OCI-LY1 (cell line): ENCODE measurements at regions not wholly inside any gene's neighbourhood (a gene's known extent, or its start where the extent isn't known, plus 50 kb on each side); places are given as distances from the start of the nearest gene placed in this dataset.
A peak's percentile ranks its signal among the peaks of the same experiment; 100 is the strongest.

Experiments
- H2AFZ ChIP-seq: fragments of 200-600 bp; sonication (generic), shearing (Covaris generic); 2 replicates; pipeline ENCODE4 v1.6.0; 2014; ENCODE audit warnings: antibody characterized with exemption, mild to moderate bottlenecking, low read length
- H3F3A ChIP-seq: fragments of 200-600 bp; sonication (generic), shearing (Covaris generic); 2 replicates; pipeline ENCODE4 v1.6.0; 2014; ENCODE audit warnings: mild to moderate bottlenecking, antibody characterized with exemption, low read length, moderate library complexity; ENCODE audit not compliant: insufficient read depth
- H3K27ac ChIP-seq: fragments of 200-600 bp; sonication (generic); 2 replicates; pipeline ENCODE4 v1.5.1; 2014; ENCODE audit warnings: low read length, mixed run types, mild to moderate bottlenecking, low read depth; ENCODE audit not compliant: poor library complexity, severe bottlenecking
- H3K27me3 ChIP-seq: fragments of 200-600 bp; sonication (generic); 2 replicates; pipeline ENCODE4 v1.6.0; 2014; ENCODE audit warnings: antibody characterized with exemption, mild to moderate bottlenecking, low read length, moderate library complexity; ENCODE audit not compliant: insufficient read depth
- H3K36me3 ChIP-seq: fragments of 200-600 bp; sonication (generic); 2 replicates; pipeline ENCODE4 v1.6.1; 2014; ENCODE audit warnings: mild to moderate bottlenecking, antibody characterized with exemption, low read length, moderate library complexity, mixed read lengths; ENCODE audit not compliant: insufficient read depth
- H3K4me1 ChIP-seq: fragments of 200-600 bp; sonication (generic); 2 replicates; pipeline ENCODE4 v1.5.1; 2014; ENCODE audit warnings: mild to moderate bottlenecking, low read length, moderate library complexity; ENCODE audit not compliant: insufficient read depth, severe bottlenecking
- H3K4me2 ChIP-seq: fragments of 200-600 bp; sonication (generic), shearing (Covaris generic); 2 replicates; pipeline ENCODE4 v1.6.1; 2014; ENCODE audit warnings: low read length
- H3K4me3 ChIP-seq: fragments of 200-600 bp; sonication (generic); 2 replicates; pipeline ENCODE4 v1.5.1; 2014; ENCODE audit warnings: low read length, low read depth, mild to moderate bottlenecking, mixed read lengths; ENCODE audit not compliant: poor library complexity, severe bottlenecking
- H3K79me2 ChIP-seq: fragments of 200-600 bp; shearing (Covaris generic); 2 replicates; pipeline ENCODE4 v1.6.1; 2016; ENCODE audit warnings: mixed run types, low read length, mixed read lengths; ENCODE audit not compliant: insufficient read depth
- H3K9ac ChIP-seq: fragments of 200-600 bp; sonication (generic), shearing (Covaris generic); 2 replicates; pipeline ENCODE4 v1.6.1; 2014; ENCODE audit warnings: mild to moderate bottlenecking, low read length, mixed read lengths
- H3K9me2 ChIP-seq: fragments of 200-600 bp; sonication (generic), shearing (Covaris generic); 2 replicates; pipeline ENCODE4 v1.6.1; 2014; ENCODE audit warnings: low read depth, mild to moderate bottlenecking, low read length, mixed read lengths
- H3K9me3 ChIP-seq: fragments of 200-600 bp; shearing (Covaris generic); 2 replicates; pipeline ENCODE4 v1.6.1; 2014; ENCODE audit warnings: low read length, mixed read lengths
- H4K20me1 ChIP-seq: fragments of 200-600 bp; sonication (generic), shearing (Covaris generic); 2 replicates; pipeline ENCODE4 v1.6.0; 2016; ENCODE audit warnings: mild to moderate bottlenecking, low read length; ENCODE audit not compliant: insufficient read depth
- EZH2 ChIP-seq: fragments of 200-600 bp; sonication (generic), shearing (Covaris generic); IDR thresholded peaks from 2 replicates; pipeline ENCODE4 v1.8.0; 2017; ENCODE audit warnings: borderline replicate concordance, mixed run types, mild to moderate bottlenecking, antibody characterized with exemption, low read length, moderate library complexity, mixed read lengths
- TF ChIP-seq, protein P1 (sequence below): fragments of 200-600 bp; sonication (generic), shearing (Covaris generic); IDR thresholded peaks from 2 replicates; pipeline ENCODE4 v1.5.1; 2017; ENCODE audit warnings: mild to moderate bottlenecking, antibody characterized with exemption, low read length, moderate library complexity, mixed read lengths

DNA sequence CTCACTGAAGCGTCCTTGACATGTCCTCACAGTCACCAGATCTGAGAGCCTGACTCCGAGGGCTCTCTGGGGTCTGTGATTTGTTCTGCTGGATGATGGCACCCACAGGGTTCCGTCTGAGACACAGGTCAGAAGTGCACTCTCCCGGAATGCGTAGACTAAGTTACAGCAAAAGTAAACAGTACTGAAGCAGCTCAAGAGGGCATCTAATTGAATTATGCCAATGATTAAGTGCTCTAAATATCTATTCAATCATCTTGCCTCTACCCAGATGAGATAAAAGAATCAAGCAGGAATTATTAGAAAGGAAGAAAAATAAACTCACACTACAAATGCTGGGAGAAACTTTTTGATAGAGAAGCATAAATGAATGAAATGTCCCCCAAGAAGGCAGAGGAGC lies 544.1 kb downstream of the SOX11 start:
- no peaks in the 10 kb centered on the region for H3F3A ChIP-seq
- H3K9me2 ChIP-seq: no peaks in the 10 kb centered on the region
- H3K9ac ChIP-seq: no peak overlapping the region
- H4K20me1 ChIP-seq: no peaks in the 10 kb centered on the region
- TF ChIP-seq EZH2: no peak
- TF ChIP-seq, protein P1, sequence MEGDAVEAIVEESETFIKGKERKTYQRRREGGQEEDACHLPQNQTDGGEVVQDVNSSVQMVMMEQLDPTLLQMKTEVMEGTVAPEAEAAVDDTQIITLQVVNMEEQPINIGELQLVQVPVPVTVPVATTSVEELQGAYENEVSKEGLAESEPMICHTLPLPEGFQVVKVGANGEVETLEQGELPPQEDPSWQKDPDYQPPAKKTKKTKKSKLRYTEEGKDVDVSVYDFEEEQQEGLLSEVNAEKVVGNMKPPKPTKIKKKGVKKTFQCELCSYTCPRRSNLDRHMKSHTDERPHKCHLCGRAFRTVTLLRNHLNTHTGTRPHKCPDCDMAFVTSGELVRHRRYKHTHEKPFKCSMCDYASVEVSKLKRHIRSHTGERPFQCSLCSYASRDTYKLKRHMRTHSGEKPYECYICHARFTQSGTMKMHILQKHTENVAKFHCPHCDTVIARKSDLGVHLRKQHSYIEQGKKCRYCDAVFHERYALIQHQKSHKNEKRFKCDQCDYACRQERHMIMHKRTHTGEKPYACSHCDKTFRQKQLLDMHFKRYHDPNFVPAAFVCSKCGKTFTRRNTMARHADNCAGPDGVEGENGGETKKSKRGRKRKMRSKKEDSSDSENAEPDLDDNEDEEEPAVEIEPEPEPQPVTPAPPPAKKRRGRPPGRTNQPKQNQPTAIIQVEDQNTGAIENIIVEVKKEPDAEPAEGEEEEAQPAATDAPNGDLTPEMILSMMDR: no peak
- H3K36me3 ChIP-seq: no peaks in the 10 kb centered on the region
- H3K4me1 ChIP-seq: peaks cover 10% of the 10 kb centered on the region
- H3K27me3 ChIP-seq: no peaks in the 10 kb centered on the region
- no peak overlapping the region for H3K27ac ChIP-seq
- peak overlapping the region; percentile 41; the same call in 1 of the 2 replicates for H2AFZ ChIP-seq
- H3K9me3 ChIP-seq: peaks cover 12% of the 10 kb centered on the region; the same call in 1 of the 2 replicates
- H3K4me3 ChIP-seq: no peak overlapping the region
- H3K79me2 ChIP-seq: no peaks in the 10 kb centered on the region
- H3K4me2 ChIP-seq: no peak overlapping the region

- H2AFZ ChIP-seq: no peak overlapping the region; the same call in 1 of the 2 replicates
- H3K4me1 ChIP-seq: peaks cover 10% of the 10 kb centered on the region
- H3K9me2 ChIP-seq: no peaks in the 10 kb centered on the region
- no peak overlapping the region for H3K4me2 ChIP-seq
- H3K27me3 ChIP-seq: no peaks in the 10 kb centered on the region
- H4K20me1 ChIP-seq: no peaks in the 10 kb centered on the region
- H3K79me2 ChIP-seq: no peaks in the 10 kb centered on the region
- peaks cover 12% of the 10 kb centered on the region; the same call in 1 of the 2 replicates for H3K9me3 ChIP-seq
- H3K27ac ChIP-seq: no peak overlapping the region
- TF ChIP-seq, protein P1: no peak
- TF ChIP-seq EZH2: no peak
- no peak overlapping the region for H3K4me3 ChIP-seq
- no peak overlapping the region for H3K9ac ChIP-seq
- no peaks in the 10 kb centered on the region for H3F3A ChIP-seq
- H3K36me3 ChIP-seq: no peaks in the 10 kb centered on the region
Observed at GRCh38 chr2:6237039-6237660, 545.0 kb downstream of the SOX11 start.

- no peak for TF ChIP-seq EZH2
- TF ChIP-seq, protein P1: no peak
- Histone ChIP-seq H3F3A (no peaks in the 10 kb centered on the region), H3K9me2 (no peaks in the 10 kb centered on the region)
Observed at GRCh38 chr2:6249557-6249956, 557.4 kb downstream of the SOX11 start.

More at GRCh38 chr2:6249557-6249956, 557.4 kb downstream of the SOX11 start:
- Histone ChIP-seq H3K9me3 (no peaks in the 10 kb centered on the region), H3K36me3 (no peaks in the 10 kb centered on the region), H3K4me3 (no peak overlapping the region), H3K27me3 (no peaks in the 10 kb centered on the region), H4K20me1 (no peaks in the 10 kb centered on the region), H3K9ac (no peak overlapping the region), H3K27ac (peak overlapping the region; percentile 21), H3K4me2 (no peak overlapping the region), H2AFZ (peak overlapping the region; percentile 81; the same call in 1 of the 2 replicates), H3K79me2 (no peaks in the 10 kb centered on the region), H3K4me1 (peaks cover 51% of the 10 kb centered on the region)
